ENCODE measurements at regions not wholly inside any gene's neighbourhood (a gene's known extent, or its start where the extent isn't known, plus 50 kb on each side); places are given as distances from the start of the nearest gene placed in this dataset.

DNA sequence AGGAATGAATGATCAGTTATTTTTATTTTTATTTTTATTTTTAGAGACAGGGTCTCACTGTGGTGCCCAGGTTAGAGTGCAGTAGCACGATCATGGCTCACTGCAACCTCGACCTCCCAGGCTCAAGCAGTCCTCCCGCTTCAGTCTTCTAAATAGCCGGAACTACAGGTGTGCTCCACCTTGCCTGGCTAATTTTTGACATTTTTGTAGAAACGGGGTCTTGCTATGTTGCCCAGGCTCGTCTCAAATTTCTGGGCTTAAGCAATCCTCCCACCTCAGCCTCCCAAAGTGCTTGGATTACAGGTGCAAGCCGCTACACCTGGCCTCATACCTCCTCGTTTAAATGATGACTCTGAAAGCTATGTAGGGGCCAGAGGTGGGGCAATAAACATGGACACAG is 706.0 kb downstream of the MED13L start:
- no peak for TF ChIP-seq POLR2A (IDR thresholded peaks at IDR 0.05; ENCODE audit: extremely low read depth, insufficient read length)
- TF ChIP-seq, protein P1, sequence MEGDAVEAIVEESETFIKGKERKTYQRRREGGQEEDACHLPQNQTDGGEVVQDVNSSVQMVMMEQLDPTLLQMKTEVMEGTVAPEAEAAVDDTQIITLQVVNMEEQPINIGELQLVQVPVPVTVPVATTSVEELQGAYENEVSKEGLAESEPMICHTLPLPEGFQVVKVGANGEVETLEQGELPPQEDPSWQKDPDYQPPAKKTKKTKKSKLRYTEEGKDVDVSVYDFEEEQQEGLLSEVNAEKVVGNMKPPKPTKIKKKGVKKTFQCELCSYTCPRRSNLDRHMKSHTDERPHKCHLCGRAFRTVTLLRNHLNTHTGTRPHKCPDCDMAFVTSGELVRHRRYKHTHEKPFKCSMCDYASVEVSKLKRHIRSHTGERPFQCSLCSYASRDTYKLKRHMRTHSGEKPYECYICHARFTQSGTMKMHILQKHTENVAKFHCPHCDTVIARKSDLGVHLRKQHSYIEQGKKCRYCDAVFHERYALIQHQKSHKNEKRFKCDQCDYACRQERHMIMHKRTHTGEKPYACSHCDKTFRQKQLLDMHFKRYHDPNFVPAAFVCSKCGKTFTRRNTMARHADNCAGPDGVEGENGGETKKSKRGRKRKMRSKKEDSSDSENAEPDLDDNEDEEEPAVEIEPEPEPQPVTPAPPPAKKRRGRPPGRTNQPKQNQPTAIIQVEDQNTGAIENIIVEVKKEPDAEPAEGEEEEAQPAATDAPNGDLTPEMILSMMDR (IDR thresholded peaks at IDR 0.05; ENCODE audit: low read depth, low read length): no peak
- TF ChIP-seq, protein P2, sequence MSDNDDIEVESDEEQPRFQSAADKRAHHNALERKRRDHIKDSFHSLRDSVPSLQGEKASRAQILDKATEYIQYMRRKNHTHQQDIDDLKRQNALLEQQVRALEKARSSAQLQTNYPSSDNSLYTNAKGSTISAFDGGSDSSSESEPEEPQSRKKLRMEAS (IDR thresholded peaks at IDR 0.05; ENCODE audit: low read depth, low read length): no peak
